HEK293T (cell line): ENCODE measurements at regions not wholly inside any gene's neighbourhood (a gene's known extent, or its start where the extent isn't known, plus 50 kb on each side); places are given as distances from the start of the nearest gene placed in this dataset.

ENCODE experiments used
- BHLHE40 ChIP-seq: fragments of 450-650 bp; IDR thresholded peaks from 2 replicates; pipeline ENCODE4 v1.6.1; 2016; ENCODE audit warnings: mild to moderate bottlenecking, moderate library complexity, borderline replicate concordance
- ZNF384 ChIP-seq: fragments of 450-650 bp; IDR thresholded peaks from 2 replicates; pipeline ENCODE4 v1.6.1; 2016

- no peak for TF ChIP-seq BHLHE40
- no peak for TF ChIP-seq ZNF384
Measured at GRCh38 chr1:193377472-193377871, 191.1 kb upstream of the B3GALT2 start.
